SK-N-SH treated with all-trans-retinoic acid at 6 μM for 48 hours (cell line): ENCODE measurements at regions not wholly inside any gene's neighbourhood (a gene's known extent, or its start where the extent isn't known, plus 50 kb on each side); places are given as distances from the start of the nearest gene placed in this dataset.

ENCODE experiments used
- BACH2 ChIP-seq: fragments of 250-450 bp; sonication (Bioruptor Pico); IDR thresholded peaks from 2 replicates; pipeline ENCODE4 v1.9.0; 2021; ENCODE audit warnings: mild to moderate bottlenecking, borderline replicate concordance
- RARB ChIP-seq: fragments of 250-450 bp; sonication (Bioruptor Pico); IDR thresholded peaks from 2 replicates; pipeline ENCODE4 v1.8.0; 2021; ENCODE audit warnings: mild to moderate bottlenecking, moderate library complexity
- TCF4 ChIP-seq: fragments of 250-450 bp; sonication (Bioruptor Pico); IDR thresholded peaks from 2 replicates; pipeline ENCODE4 v1.8.0; 2021; ENCODE audit warnings: mild to moderate bottlenecking, moderate library complexity, borderline replicate concordance
- TOX ChIP-seq: fragments of 250-450 bp; sonication (Bioruptor Pico); IDR thresholded peaks from 2 replicates; pipeline ENCODE4 v1.8.0; 2021; ENCODE audit warnings: mild to moderate bottlenecking, moderate library complexity, borderline replicate concordance
- TSHZ2 ChIP-seq: fragments of 250-450 bp; sonication (Bioruptor Pico); IDR thresholded peaks from 2 replicates; pipeline ENCODE4 v1.5.0; 2020; ENCODE audit warnings: mild to moderate bottlenecking, moderate library complexity
- ZFP30 ChIP-seq: fragments of 450-650 bp; formaldehyde crosslinking; IDR thresholded peaks from 2 replicates; pipeline ENCODE4 v1.5.0; 2022; ENCODE audit warnings: mild to moderate bottlenecking, moderate library complexity
- TF ChIP-seq, protein P1 (sequence below): fragments of 250-450 bp; sonication (Bioruptor Pico); IDR thresholded peaks from 2 replicates; pipeline ENCODE4 v1.8.0; 2020; ENCODE audit warnings: mild to moderate bottlenecking, moderate library complexity, borderline replicate concordance

DNA sequence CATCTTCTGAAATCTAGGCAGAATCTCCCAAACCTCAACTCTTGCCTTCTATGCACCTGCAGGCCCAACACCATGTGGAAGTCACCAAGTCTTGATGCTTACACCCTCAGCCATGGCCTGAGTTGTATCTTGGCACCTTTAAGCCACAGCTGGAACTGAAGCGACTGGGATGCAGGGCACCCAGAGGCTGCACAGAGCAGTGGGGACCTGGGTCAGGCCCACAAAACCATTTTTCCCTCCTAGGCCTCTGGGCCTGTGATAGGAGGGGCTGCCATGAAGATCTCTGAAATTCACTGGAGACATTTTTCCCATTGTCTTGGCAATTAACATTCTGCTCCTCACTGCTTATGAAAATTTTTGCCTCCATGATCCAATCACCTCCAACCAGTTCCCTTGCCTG lies 1388.5 kb downstream of the ADGRL3 start:
- TF ChIP-seq, protein P1, sequence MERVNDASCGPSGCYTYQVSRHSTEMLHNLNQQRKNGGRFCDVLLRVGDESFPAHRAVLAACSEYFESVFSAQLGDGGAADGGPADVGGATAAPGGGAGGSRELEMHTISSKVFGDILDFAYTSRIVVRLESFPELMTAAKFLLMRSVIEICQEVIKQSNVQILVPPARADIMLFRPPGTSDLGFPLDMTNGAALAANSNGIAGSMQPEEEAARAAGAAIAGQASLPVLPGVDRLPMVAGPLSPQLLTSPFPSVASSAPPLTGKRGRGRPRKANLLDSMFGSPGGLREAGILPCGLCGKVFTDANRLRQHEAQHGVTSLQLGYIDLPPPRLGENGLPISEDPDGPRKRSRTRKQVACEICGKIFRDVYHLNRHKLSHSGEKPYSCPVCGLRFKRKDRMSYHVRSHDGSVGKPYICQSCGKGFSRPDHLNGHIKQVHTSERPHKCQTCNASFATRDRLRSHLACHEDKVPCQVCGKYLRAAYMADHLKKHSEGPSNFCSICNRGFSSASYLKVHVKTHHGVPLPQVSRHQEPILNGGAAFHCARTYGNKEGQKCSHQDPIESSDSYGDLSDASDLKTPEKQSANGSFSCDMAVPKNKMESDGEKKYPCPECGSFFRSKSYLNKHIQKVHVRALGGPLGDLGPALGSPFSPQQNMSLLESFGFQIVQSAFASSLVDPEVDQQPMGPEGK (CRISPR knock-in tag) = no peak
- TF ChIP-seq BACH2 (CRISPR knock-in tag) = no peak
- TF ChIP-seq TOX (CRISPR knock-in tag) = no peak
- no peak for TF ChIP-seq ZFP30 (CRISPR knock-in tag)
- no peak for TF ChIP-seq RARB (CRISPR knock-in tag)
- no peak for TF ChIP-seq TCF4
- no peak for TF ChIP-seq TSHZ2 (CRISPR knock-in tag)
